ENCODE measurements at regions not wholly inside any gene's neighbourhood (a gene's known extent, or its start where the extent isn't known, plus 50 kb on each side); places are given as distances from the start of the nearest gene placed in this dataset.

DNA sequence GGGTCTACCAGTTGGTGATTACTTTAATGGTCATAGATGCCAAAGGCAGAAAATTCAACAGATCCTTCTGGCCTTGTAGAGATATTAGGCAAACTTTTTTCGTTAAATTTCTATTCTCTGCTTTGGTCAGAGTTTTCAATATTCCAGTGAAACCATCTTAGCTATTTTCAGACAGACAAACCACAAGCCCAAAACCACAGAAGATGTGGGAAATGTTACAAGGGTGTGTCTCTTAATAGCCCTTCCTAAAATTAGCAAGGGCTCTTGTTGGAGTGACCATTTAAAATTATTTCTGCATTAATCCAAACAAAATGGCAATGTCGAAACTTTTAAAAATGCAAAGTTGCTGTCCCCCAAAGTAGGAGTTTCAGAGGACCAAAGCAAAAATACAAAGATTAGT, 102.8 kb downstream of the ARRDC4 start:
- TF ChIP-seq, protein P1, sequence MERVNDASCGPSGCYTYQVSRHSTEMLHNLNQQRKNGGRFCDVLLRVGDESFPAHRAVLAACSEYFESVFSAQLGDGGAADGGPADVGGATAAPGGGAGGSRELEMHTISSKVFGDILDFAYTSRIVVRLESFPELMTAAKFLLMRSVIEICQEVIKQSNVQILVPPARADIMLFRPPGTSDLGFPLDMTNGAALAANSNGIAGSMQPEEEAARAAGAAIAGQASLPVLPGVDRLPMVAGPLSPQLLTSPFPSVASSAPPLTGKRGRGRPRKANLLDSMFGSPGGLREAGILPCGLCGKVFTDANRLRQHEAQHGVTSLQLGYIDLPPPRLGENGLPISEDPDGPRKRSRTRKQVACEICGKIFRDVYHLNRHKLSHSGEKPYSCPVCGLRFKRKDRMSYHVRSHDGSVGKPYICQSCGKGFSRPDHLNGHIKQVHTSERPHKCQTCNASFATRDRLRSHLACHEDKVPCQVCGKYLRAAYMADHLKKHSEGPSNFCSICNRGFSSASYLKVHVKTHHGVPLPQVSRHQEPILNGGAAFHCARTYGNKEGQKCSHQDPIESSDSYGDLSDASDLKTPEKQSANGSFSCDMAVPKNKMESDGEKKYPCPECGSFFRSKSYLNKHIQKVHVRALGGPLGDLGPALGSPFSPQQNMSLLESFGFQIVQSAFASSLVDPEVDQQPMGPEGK (CRISPR knock-in tag; IDR thresholded peaks at IDR 0.05; ENCODE audit: borderline replicate concordance): no peak
- TF ChIP-seq TAF1 (IDR thresholded peaks at IDR 0.05; ENCODE audit: control insufficient read depth, extremely low read depth, insufficient read depth, low read length, severe bottlenecking) (no peak), ZNF197 (CRISPR knock-in tag; IDR thresholded peaks at IDR 0.05; ENCODE audit: low read depth) (no peak)
